ENCODE measurements at regions not wholly inside any gene's neighbourhood (a gene's known extent, or its start where the extent isn't known, plus 50 kb on each side); places are given as distances from the start of the nearest gene placed in this dataset.
"Not testable (repeated sequence)": the region's sequence is repeated elsewhere in the genome, so short reads cannot be mapped to it uniquely, and the experiment has no call there.

GRCh38 chr9:115883467-115884329 is 269.9 kb upstream of the PAPPA start:
- DNase-seq: no peak

GRCh38 chr9:115884846-115885245 is 268.7 kb upstream of the PAPPA start:
- DNase-seq: no peak

- no peak for DNase-seq
These were observed 265.5 kb upstream of the PAPPA start for GRCh38 chr9:115888131-115888530.

GRCh38 chr9:115891929-115892328 is 261.7 kb upstream of the PAPPA start:
- DNase-seq: no peak

GRCh38 chr9:115898478-115898877 is 255.1 kb upstream of the PAPPA start:
- DNase-seq: not testable (repeated sequence)

GRCh38 chr9:115900698-115901097 is 252.9 kb upstream of the PAPPA start:
- DNase-seq: no peak

- no peak for DNase-seq
These were observed 242.6 kb upstream of the PAPPA start for GRCh38 chr9:115910959-115911358.

GRCh38 chr9:115912086-115912485 is 241.5 kb upstream of the PAPPA start:
- DNase-seq: no peak

GRCh38 chr9:115913696-115914095 is 239.9 kb upstream of the PAPPA start:
- DNase-seq: no peak

GRCh38 chr9:115914291-115914690 is 239.3 kb upstream of the PAPPA start:
- no peak for DNase-seq

- no peak for DNase-seq
These were observed 232.3 kb upstream of the PAPPA start for GRCh38 chr9:115921301-115921700.

GRCh38 chr9:115922444-115922843 is 231.1 kb upstream of the PAPPA start:
- no peak for DNase-seq

GRCh38 chr9:115923410-115923809 is 230.2 kb upstream of the PAPPA start:
- no peak for DNase-seq

- no peak for DNase-seq
These were observed 229.5 kb upstream of the PAPPA start for GRCh38 chr9:115923903-115924668.

GRCh38 chr9:115924669-115924987 is 229.0 kb upstream of the PAPPA start:
- no peak for DNase-seq

GRCh38 chr9:115925424-115925823 is 228.2 kb upstream of the PAPPA start:
- DNase-seq: no peak

- no peak for DNase-seq
These were observed 223.1 kb upstream of the PAPPA start for GRCh38 chr9:115930472-115930871.

- no peak for DNase-seq
These were observed 215.1 kb upstream of the PAPPA start for GRCh38 chr9:115938479-115938878.

GRCh38 chr9:115939065-115939765 is 214.4 kb upstream of the PAPPA start:
- DNase-seq: peak; percentile 8

GRCh38 chr9:115941561-115942315 is 211.9 kb upstream of the PAPPA start:
- DNase-seq: no peak

GRCh38 chr9:115943431-115944165 is 210.0 kb upstream of the PAPPA start:
- no peak for DNase-seq
